22Rv1 (cell line): ENCODE measurements at regions not wholly inside any gene's neighbourhood (a gene's known extent, or its start where the extent isn't known, plus 50 kb on each side); places are given as distances from the start of the nearest gene placed in this dataset.

ENCODE experiments used
- H3K27ac ChIP-seq: fragments of 450-650 bp; 2 replicates; pipeline ENCODE4 v1.5.1; 2017
- ZFX ChIP-seq: fragments of 450-650 bp; IDR thresholded peaks from 2 replicates; pipeline ENCODE4 v1.6.1; 2017; ENCODE audit warnings: antibody characterized with exemption, borderline replicate concordance
- TF ChIP-seq, protein P1 (sequence below): fragments of 450-650 bp; IDR thresholded peaks from 2 replicates; pipeline ENCODE4 v1.5.1; 2017; ENCODE audit warnings: mild to moderate bottlenecking

DNA sequence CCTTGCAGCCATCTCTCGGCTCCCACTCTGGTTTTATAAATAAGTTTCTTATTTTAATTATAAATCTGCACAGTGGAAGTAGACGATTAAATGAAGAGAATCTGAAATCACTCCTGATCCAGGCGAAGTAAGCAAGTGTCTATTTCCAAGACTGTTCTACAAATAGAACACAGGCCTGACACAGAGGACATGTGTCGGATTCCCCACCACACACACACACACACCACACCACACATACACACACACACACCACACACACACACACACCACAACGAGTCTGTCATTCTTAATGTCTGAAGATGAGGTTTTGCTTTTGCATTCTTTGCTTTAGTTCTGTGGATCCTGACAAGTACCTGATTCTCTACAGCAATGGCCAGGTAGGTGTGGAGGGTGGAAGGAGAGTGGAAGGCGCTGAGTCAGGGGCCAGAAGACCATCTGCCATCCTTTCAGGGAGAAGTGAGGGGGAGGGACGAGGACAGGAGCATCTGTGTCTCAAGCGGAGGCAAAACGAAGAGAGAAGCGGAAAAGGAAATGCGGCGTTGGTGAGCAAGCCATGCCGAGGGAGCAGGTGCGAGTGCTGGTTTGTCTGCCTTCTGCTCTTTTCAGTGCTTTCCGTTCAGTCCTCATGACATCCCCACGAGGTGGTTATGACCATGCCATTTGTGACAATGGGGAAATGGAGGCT lies 110.2 kb downstream of the TEX26 start:
- H3K27ac ChIP-seq, result no peak overlapping the region
- TF ChIP-seq, protein P1, sequence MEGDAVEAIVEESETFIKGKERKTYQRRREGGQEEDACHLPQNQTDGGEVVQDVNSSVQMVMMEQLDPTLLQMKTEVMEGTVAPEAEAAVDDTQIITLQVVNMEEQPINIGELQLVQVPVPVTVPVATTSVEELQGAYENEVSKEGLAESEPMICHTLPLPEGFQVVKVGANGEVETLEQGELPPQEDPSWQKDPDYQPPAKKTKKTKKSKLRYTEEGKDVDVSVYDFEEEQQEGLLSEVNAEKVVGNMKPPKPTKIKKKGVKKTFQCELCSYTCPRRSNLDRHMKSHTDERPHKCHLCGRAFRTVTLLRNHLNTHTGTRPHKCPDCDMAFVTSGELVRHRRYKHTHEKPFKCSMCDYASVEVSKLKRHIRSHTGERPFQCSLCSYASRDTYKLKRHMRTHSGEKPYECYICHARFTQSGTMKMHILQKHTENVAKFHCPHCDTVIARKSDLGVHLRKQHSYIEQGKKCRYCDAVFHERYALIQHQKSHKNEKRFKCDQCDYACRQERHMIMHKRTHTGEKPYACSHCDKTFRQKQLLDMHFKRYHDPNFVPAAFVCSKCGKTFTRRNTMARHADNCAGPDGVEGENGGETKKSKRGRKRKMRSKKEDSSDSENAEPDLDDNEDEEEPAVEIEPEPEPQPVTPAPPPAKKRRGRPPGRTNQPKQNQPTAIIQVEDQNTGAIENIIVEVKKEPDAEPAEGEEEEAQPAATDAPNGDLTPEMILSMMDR, result no peak
- no peak for TF ChIP-seq ZFX

DNA sequence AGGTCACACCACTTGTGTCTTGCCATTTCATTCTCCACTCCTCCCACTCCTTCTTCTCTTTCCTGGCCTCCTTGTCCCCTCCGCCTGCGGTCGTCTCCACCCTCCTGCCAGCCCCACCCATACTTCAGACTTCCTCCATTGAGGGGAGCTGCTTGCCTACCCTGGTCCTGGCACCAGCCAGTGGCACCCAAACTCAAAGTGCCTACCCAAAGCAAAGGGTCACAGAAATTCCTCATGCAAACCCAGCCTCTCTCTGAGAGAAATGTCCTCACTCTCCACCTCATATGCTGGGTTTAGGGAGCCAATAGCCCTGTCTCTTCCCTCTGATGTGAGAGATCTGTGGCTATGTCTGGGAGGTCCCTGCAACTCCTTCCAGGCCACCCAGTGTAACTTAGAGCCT lies 109.6 kb downstream of the TEX26 start:
- TF ChIP-seq ZFX, result no peak
- TF ChIP-seq, protein P1, result no peak
- H3K27ac ChIP-seq, result no peak overlapping the region

DNA sequence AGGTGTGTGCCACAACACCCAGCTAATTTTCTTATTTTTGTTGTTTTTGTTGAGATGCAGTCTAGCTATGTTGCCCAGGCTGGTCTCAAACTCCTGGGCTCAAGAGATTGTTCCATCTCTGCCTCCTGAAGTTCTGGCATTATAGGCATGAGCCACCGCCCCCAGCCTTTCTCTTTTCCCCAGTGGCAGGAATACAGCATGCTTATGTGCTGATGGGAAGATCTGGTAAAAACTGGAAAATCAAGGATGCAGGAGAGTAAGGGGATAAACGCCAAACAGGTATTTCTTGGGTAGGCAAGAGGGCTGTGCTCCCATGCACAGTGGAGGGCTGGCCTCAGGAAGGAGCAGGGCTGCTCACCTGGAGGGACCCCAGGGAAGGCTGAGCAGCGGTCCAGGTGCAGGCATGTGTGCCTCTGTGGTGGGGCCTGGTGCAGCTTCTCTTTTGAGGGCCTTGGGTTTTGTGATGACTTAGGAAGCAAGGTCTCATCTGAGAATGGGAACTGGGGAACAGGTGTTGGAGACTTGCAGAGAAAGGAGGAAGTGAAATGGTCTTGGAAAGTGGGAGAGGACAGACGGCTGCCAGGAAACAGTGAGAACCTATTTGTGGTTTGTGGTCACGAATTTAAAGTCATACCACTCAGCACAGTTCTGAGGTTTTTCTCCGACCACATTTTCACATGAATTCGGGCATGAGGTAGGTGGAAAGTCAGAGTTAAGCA lies 106.5 kb downstream of the TEX26 start:
- TF ChIP-seq ZFX, result no peak
- no peak overlapping the region for H3K27ac ChIP-seq

DNA sequence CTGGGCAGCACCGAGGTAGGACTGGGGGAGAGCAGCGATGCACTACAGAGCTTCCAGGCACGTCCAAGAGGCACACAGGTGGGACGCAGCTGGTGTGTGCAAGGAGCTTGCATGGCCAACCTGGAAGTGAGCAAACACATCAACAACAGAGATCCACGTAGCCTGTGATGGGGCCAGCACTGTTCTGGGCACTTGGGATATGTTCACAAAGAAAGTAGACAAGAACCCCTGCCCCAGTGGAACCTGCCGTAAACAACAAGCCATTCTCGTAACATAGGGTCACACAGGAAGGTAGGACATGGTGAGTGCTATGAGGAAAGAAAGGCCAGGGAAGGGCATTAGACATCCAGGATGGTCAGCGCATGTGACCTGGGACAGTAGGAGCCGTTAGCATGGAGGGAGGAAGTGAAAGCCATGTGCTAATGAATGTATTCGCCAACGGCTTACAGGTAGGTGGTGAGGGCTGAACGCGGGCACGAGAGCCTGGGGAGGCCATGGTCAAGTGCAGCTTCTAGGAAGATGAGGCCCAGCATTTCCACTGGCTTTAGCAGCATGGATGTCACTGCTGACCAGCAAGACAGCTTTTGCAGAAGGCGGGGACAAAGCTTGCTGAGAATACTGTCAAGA lies 105.5 kb downstream of the TEX26 start:
- no peak overlapping the region for H3K27ac ChIP-seq

DNA sequence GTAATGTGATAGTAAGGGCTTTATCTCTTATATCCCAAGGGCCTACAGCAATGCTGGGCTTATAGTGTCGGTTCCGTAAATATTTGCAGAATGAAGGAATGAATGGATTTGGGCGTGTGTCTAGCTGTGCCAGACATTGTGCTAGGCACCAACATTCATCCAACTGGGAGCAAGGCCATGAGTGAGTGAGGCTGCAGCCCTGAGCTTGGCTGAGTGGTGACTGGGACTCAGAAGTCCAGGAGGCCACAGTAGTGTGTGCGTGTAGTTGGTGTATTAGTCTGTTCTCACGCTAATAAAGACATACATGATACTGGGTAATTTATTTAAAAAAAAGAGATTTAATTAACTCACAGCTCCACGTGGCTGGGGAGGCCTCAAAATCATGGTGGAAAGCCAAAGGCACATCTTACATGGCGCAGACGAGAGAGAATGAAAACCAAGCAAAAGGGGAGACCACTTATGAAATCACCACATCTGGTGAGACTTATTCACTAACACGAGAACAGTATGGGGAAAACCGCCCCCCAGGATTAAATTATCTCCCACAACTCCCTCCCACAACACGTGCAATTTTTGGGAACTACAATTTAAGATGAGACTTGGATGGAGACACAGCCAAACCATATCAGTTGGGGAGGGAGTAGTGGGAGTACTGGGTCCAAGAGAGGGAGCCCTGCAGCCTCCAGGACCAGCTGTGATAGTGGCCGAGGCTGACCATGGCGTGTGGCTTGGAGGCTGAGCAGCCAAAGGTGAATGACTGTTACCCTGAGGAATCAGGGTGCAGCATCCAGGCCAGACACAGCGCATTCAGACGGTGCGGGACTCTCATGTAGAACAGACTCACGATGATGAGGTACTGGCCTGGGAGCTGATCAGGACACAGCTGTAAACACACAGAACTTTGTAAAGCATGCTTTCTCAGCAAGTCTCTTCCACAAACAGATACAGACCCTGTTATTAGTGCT lies 104.6 kb downstream of the TEX26 start:
- no peak overlapping the region for H3K27ac ChIP-seq
- TF ChIP-seq, protein P1, result no peak
- no peak for TF ChIP-seq ZFX

More for the DNA sequence above, 105.5 kb downstream of the TEX26 start:
- TF ChIP-seq ZFX, result no peak
- TF ChIP-seq, protein P1, result no peak

DNA sequence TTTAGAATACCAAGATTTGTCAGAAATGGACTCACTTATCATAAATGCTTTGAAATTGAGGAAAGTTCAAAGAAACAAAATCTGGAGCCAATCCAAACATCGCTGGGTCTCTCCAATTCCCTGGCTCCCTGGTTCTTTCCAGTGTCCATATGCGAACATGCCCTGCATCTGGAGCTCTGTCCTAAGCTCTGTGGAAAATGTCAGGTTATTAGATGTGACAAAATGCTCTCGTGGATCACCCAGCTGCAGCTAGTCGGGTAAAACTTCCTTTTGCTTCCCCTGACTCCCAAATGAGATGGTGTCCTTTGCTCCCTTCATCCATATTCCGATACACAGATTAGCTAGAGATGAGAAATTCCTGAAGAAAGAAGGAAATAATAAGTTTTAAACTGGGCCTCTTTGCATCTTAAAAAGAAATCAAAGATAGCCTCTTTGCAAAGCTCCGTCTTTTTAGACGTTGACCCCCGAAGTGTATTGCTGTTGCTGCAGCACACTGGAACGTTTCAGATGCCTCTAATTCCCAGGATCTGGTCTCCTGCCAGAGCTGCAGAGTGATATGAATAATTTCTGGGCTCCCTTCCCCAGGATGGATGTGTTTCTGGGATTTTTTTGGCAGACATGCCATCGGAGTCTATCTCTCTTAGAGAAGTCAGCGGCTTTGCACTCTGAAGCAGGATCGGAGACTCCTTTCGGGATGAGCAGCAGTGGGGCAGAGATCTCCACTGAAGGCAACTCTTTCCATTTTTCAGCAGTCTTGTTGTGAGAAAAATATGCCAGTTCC lies 102.9 kb downstream of the TEX26 start:
- H3K27ac ChIP-seq, result no peak overlapping the region
- TF ChIP-seq, protein P1, result no peak
- no peak for TF ChIP-seq ZFX
